Thyroid gland (tissue), 4 donors: ENCODE measurements at regions not wholly inside any gene's neighbourhood (a gene's known extent, or its start where the extent isn't known, plus 50 kb on each side); places are given as distances from the start of the nearest gene placed in this dataset.

Source experiments
- DNase-seq, 2 donors: peaks; one replicate each; pipeline ENCODE4 v3.0.0-alpha.2; 2019
- H3K27ac ChIP-seq, 3 donors: fragments of 200-600 bp; sonication (generic); 1 replicate in 2 of 3; 2 replicates in 1 of 3; pipeline ENCODE4 v1.5.1; 2016 to 2019; ENCODE audit warnings: mild to moderate bottlenecking in 1 of 3, moderate library complexity in 1 of 3
- H3K27me3 ChIP-seq: fragments of 200-600 bp; sonication (generic); one replicate; pipeline ENCODE4 v1.5.1; 2019
- H3K36me3 ChIP-seq, 2 donors: fragments of 200-600 bp; sonication (generic); one replicate each; pipeline ENCODE4 v1.5.1; 2016 to 2019
- H3K4me1 ChIP-seq, 2 donors: fragments of 200-600 bp; sonication (generic); one replicate each; pipeline ENCODE4 v1.5.1; 2017 to 2019
- H3K4me3 ChIP-seq, 3 donors: fragments of 200-600 bp; sonication (generic); replicated peaks in 1 of 3; 1 replicate in 2 of 3; 2 replicates in 1 of 3; pipeline ENCODE4 v1.5.1; 2016; ENCODE audit warnings: mild to moderate bottlenecking in 1 of 3
- H3K9me3 ChIP-seq: fragments of 200-600 bp; sonication (generic); one replicate; pipeline ENCODE4 v1.5.1; 2017
- CTCF ChIP-seq, 6 experiments: fragments of 200-600 bp in 3 of 6; fragments of 450-650 bp in 3 of 6; sonication (generic) in 3 of 6; IDR thresholded peaks; one replicate each; pipeline ENCODE4 v1.5.1; 2016 to 2019; ENCODE audit warnings: antibody characterized with exemption in 6 of 6, mild to moderate bottlenecking in 2 of 6, inconsistent platforms in 1 of 6, moderate library complexity in 1 of 6
- POLR2A ChIP-seq, 2 donors: fragments of 450-650 bp; IDR thresholded peaks; one replicate each; pipeline ENCODE4 v1.6.1; 2017; ENCODE audit warnings: antibody characterized with exemption in 2 of 2, mild to moderate bottlenecking in 2 of 2, moderate library complexity in 1 of 2
- WGBS, 2 donors: methylation state at CpG; one replicate each; pipeline ENCODE4 v1.1.5; 2017; 5-methylcytosine and 5-hydroxymethylcytosine counted together
- intact Hi-C: fragments of 100-400 bp; cut with DNase I; formaldehyde crosslinking; loops from one replicate; pipeline ENCODE4 v1.15.1; 2023

GRCh38 chr12:93025145-93026103 is 96.3 kb upstream of the EEA1 start:
- Histone ChIP-seq H3K4me1 (no peaks in the 10 kb centered on the region), H3K27me3 (no peaks in the 10 kb centered on the region), H3K4me3 (no peak overlapping the region), H3K36me3 (no peaks in the 10 kb centered on the region), H3K9me3 (no peaks in the 10 kb centered on the region), H3K27ac (no peak overlapping the region)
- WGBS, 2 donors, result 90 to 91% methylated on average over 6 of the region's 6 CpGs
- intact Hi-C loops, result no loop called here
- no peak for DNase-seq
- TF ChIP-seq POLR2A (IDR thresholded peaks at IDR 0.05) (no peak), CTCF (IDR thresholded peaks at IDR 0.05) (peak in 4 of 6 experiments; percentile 47 to 69 (median 60))

- intact Hi-C loops, result no loop called here
Measured at GRCh38 chr12:93027041-93027440, 97.9 kb upstream of the EEA1 start.

GRCh38 chr12:93029091-93029490 is 100.0 kb upstream of the EEA1 start:
- Histone ChIP-seq H3K27ac (no peak overlapping the region), H3K36me3 (no peaks in the 10 kb centered on the region), H3K27me3 (no peaks in the 10 kb centered on the region), H3K4me3 (no peak overlapping the region), H3K4me1 (no peaks in the 10 kb centered on the region), H3K9me3 (no peaks in the 10 kb centered on the region)
- WGBS, 2 donors, result 81 to 91% methylated on average over 4 of the region's 4 CpGs
- DNase-seq, result no peak
- no peak for TF ChIP-seq POLR2A (IDR thresholded peaks at IDR 0.05)
- TF ChIP-seq CTCF (IDR thresholded peaks at IDR 0.05), result no peak
- intact Hi-C loops, result no loop called here

More at GRCh38 chr12:93027041-93027440, 97.9 kb upstream of the EEA1 start:
- 91 to 93% methylated on average over 2 of the region's 2 CpGs for WGBS, 2 donors
- TF ChIP-seq CTCF (IDR thresholded peaks at IDR 0.05) (no peak), POLR2A (IDR thresholded peaks at IDR 0.05) (no peak)
- Histone ChIP-seq H3K9me3 (no peaks in the 10 kb centered on the region), H3K36me3 (no peaks in the 10 kb centered on the region), H3K27me3 (no peaks in the 10 kb centered on the region), H3K4me3 (no peak overlapping the region), H3K27ac (no peak overlapping the region), H3K4me1 (no peaks in the 10 kb centered on the region)
- DNase-seq, result no peak

GRCh38 chr12:93031028-93031427 is 101.9 kb upstream of the EEA1 start:
- no peaks in the 10 kb centered on the region for H3K27me3 ChIP-seq
- no peaks in the 10 kb centered on the region for H3K4me1 ChIP-seq
- H3K36me3 ChIP-seq, result no peaks in the 10 kb centered on the region
- intact Hi-C loops, result no loop called here
- no peak for DNase-seq
- TF ChIP-seq POLR2A (IDR thresholded peaks at IDR 0.05) (no peak), CTCF (IDR thresholded peaks at IDR 0.05) (no peak)
- WGBS, 2 donors, result 44 to 66% methylated on average over 2 of the region's 2 CpGs
- no peaks in the 10 kb centered on the region for H3K9me3 ChIP-seq
- H3K27ac ChIP-seq, result no peak overlapping the region
- H3K4me3 ChIP-seq, result no peak overlapping the region

GRCh38 chr12:93032758-93033157 is 103.7 kb upstream of the EEA1 start:
- DNase-seq, result no peak
- H3K27ac ChIP-seq, result no peak overlapping the region
- intact Hi-C loops, result no loop called here
- no peaks in the 10 kb centered on the region for H3K4me1 ChIP-seq
- H3K27me3 ChIP-seq, result no peaks in the 10 kb centered on the region
- no peaks in the 10 kb centered on the region for H3K9me3 ChIP-seq
- no peaks in the 10 kb centered on the region for H3K36me3 ChIP-seq
- H3K4me3 ChIP-seq, result no peak overlapping the region
- no peak for TF ChIP-seq CTCF (IDR thresholded peaks at IDR 0.05)
- TF ChIP-seq POLR2A (IDR thresholded peaks at IDR 0.05), result no peak
